ENCODE measurements at regions not wholly inside any gene's neighbourhood (a gene's known extent, or its start where the extent isn't known, plus 50 kb on each side); places are given as distances from the start of the nearest gene placed in this dataset.

DNA sequence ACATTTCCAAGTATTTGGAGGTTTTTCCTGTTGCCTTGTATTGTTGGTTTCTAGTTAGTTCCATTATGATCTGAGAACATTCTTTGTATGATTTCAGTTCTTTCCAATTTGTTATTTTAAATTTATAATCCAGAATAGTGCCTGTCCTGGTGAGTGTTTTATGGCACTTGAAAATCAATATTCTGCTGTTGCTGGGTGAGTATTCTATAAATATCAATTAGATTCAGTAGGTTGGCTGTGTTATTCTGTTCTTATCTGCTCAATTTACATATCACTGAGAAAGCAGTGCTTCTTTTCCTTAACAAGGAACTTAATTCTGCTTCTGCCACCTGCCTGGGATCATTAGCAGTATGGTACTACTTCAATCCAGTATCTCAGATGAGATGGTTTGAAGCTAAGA is 123.5 kb downstream of the SNX19 start:
- intact Hi-C loops (cut with DNase I): no loop called here
- TF ChIP-seq, protein P1, sequence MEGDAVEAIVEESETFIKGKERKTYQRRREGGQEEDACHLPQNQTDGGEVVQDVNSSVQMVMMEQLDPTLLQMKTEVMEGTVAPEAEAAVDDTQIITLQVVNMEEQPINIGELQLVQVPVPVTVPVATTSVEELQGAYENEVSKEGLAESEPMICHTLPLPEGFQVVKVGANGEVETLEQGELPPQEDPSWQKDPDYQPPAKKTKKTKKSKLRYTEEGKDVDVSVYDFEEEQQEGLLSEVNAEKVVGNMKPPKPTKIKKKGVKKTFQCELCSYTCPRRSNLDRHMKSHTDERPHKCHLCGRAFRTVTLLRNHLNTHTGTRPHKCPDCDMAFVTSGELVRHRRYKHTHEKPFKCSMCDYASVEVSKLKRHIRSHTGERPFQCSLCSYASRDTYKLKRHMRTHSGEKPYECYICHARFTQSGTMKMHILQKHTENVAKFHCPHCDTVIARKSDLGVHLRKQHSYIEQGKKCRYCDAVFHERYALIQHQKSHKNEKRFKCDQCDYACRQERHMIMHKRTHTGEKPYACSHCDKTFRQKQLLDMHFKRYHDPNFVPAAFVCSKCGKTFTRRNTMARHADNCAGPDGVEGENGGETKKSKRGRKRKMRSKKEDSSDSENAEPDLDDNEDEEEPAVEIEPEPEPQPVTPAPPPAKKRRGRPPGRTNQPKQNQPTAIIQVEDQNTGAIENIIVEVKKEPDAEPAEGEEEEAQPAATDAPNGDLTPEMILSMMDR (IDR thresholded peaks at IDR 0.05): no peak
- no peak for TF ChIP-seq POLR2A (IDR thresholded peaks at IDR 0.05)
- no peak for ATAC-seq

DNA sequence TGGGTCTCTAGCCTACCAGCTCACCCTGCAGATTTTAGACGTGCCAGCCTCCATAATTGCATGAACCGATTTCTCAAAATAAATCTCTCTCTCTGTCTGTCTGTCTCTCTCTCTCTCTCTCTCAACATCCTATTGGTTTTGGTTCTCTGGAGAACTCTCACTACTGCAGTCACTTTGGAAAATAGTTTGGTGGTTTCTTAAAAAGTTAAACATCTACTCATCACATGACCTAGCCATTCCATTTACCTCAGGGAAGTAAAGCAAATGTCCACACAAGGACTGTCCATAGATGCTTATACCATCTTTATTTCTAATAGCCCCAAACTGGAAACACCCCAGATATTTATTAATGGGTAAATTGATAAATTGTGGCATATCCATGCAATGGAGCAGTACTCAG is 119.5 kb downstream of the SNX19 start:
- Histone ChIP-seq H3K27me3 (no peaks in the 10 kb centered on the region), H3K36me3 (replicated peaks in 1 of 2; ENCODE audit: insufficient read depth in 1 of 2, low read depth in 2 of 2) (no peaks in the 10 kb centered on the region), H3K9me3 (no peaks in the 10 kb centered on the region), H3K4me1 (no peaks in the 10 kb centered on the region), H3K4me3 (no peak overlapping the region), H3K27ac (no peak overlapping the region)
- WGBS, 2 donors: 72 to 85% methylated on average over 2 of the region's 2 CpGs
- intact Hi-C loops (cut with DNase I): no loop called here
- no peak for TF ChIP-seq POLR2A (IDR thresholded peaks at IDR 0.05)
- TF ChIP-seq, protein P1 (IDR thresholded peaks at IDR 0.05): no peak
- ATAC-seq (no peak), DNase-seq (no peak)

More for the DNA sequence above, 123.5 kb downstream of the SNX19 start:
- no peak overlapping the region for H3K4me3 ChIP-seq
- no peaks in the 10 kb centered on the region for H3K4me1 ChIP-seq
- H3K27me3 ChIP-seq: no peaks in the 10 kb centered on the region
- no peak for DNase-seq
- H3K36me3 ChIP-seq (replicated peaks in 1 of 2; ENCODE audit: insufficient read depth in 1 of 2, low read depth in 2 of 2): no peaks in the 10 kb centered on the region
- no peak overlapping the region for H3K27ac ChIP-seq
- peaks cover 0 to 8% (median 0%) of the 10 kb centered on the region in 3 donors for H3K9me3 ChIP-seq

DNA sequence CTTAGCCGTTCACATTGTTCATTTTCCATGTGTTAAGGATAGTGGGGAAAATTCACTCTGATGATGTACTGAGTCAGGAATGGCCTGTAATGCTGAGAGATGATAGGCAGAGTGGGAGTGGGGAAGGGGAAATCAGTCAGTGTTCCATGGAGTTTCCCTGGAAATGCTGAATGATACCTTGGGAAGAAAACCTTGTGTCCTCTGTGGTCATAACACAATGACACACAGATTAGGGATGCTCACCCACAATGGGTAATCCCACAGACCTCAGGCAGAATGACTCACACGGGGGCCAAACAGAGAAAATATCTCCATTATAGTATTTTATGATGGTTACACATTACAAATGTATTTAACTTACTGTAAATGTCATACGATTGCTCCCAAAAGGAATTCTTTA is 118.0 kb downstream of the SNX19 start:
- no peak for ATAC-seq
- WGBS, 2 donors: 73 to 80% methylated on average over 3 of the region's 3 CpGs
- Histone ChIP-seq H3K36me3 (replicated peaks in 1 of 2; ENCODE audit: insufficient read depth in 1 of 2, low read depth in 2 of 2) (no peaks in the 10 kb centered on the region), H3K9me3 (no peaks in the 10 kb centered on the region), H3K27me3 (no peaks in the 10 kb centered on the region), H3K4me1 (no peaks in the 10 kb centered on the region), H3K4me3 (no peak overlapping the region), H3K27ac (no peak overlapping the region)
- TF ChIP-seq POLR2A (IDR thresholded peaks at IDR 0.05): no peak
- TF ChIP-seq, protein P1 (IDR thresholded peaks at IDR 0.05): no peak
- no peak for DNase-seq
- intact Hi-C loops (cut with DNase I): no loop called here

DNA sequence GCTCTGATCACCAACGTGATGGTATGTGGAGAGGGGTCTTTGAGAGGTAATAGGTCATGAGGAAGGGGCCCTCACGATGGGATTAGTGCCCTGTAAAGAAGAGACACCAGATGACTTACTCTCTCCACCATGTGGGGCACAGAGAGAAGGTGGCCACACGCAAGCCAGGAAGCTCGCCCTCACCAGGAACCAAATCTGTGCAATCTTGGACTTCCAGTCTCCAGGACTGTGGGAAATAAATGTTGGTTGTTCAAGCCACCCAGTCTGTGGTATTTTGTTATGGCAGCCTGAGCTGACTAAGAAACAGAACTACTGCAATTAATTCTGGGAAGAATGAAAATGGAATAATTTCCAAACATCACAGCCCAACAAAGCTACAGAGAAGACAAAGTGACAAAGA is 117.5 kb downstream of the SNX19 start:
- H3K27me3 ChIP-seq: no peaks in the 10 kb centered on the region
- intact Hi-C loops (cut with DNase I): no loop called here
- no peak overlapping the region for H3K4me3 ChIP-seq
- H3K4me1 ChIP-seq: no peaks in the 10 kb centered on the region
- WGBS, 2 donors: 73 to 76% methylated on average over 4 of the region's 4 CpGs
- no peaks in the 10 kb centered on the region for H3K36me3 ChIP-seq (replicated peaks in 1 of 2; ENCODE audit: insufficient read depth in 1 of 2, low read depth in 2 of 2)
- no peak for ATAC-seq
- no peak overlapping the region for H3K27ac ChIP-seq
- no peak for TF ChIP-seq POLR2A (IDR thresholded peaks at IDR 0.05)
- TF ChIP-seq, protein P1 (IDR thresholded peaks at IDR 0.05): no peak
- DNase-seq: no peak
- no peaks in the 10 kb centered on the region for H3K9me3 ChIP-seq

DNA sequence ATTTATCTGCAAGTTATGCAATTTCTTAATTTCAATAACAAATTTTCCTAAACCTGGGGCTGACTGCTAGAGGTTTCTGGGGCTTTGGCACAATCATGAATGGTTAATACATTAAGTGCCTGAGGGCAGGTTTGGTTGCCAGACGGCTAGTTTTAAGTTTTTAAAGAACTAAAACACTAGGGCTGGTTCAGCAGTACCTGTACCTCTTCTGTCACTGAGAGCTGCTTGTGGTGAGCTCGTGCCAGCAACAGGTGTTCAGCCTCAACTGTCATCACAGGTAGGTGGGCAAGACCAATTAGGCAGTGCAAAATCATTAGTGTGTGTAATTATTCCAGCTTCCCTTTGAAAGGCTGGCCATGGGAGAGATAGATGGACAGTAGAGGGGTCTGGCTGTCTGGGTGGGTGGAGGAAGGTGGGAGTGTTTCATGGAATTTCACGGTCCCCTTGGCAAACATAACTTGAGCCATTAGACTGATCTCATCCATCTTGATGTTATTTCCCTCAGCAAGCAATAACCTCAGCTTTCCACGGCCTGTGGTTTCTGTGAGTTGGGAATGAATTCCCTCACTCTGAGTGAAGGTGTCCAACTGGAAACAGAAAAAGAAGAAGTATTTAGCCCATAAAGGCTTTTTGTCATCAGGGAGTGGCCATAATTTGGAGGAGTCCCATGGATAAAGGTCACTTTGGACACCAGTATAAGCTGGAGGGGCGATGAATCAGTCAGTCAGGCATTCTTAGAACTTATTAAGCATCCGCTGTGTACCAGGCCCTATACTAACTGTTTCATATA is 114.8 kb downstream of the SNX19 start:
- no peaks in the 10 kb centered on the region for H3K9me3 ChIP-seq
- H3K4me1 ChIP-seq: no peaks in the 10 kb centered on the region
- DNase-seq: no peak
- H3K36me3 ChIP-seq (replicated peaks in 1 of 2; ENCODE audit: insufficient read depth in 1 of 2, low read depth in 2 of 2): no peaks in the 10 kb centered on the region
- no peak overlapping the region for H3K27ac ChIP-seq
- no peak for ATAC-seq
- WGBS, 2 donors: 76% methylated on average over 6 of the region's 6 CpGs
- intact Hi-C loops (cut with DNase I): no loop called here
- H3K4me3 ChIP-seq: no peak overlapping the region
- TF ChIP-seq, protein P1 (IDR thresholded peaks at IDR 0.05): no peak
- TF ChIP-seq POLR2A (IDR thresholded peaks at IDR 0.05): no peak
- H3K27me3 ChIP-seq: no peaks in the 10 kb centered on the region
